ENCODE measurements at regions not wholly inside any gene's neighbourhood (a gene's known extent, or its start where the extent isn't known, plus 50 kb on each side); places are given as distances from the start of the nearest gene placed in this dataset.

DNA sequence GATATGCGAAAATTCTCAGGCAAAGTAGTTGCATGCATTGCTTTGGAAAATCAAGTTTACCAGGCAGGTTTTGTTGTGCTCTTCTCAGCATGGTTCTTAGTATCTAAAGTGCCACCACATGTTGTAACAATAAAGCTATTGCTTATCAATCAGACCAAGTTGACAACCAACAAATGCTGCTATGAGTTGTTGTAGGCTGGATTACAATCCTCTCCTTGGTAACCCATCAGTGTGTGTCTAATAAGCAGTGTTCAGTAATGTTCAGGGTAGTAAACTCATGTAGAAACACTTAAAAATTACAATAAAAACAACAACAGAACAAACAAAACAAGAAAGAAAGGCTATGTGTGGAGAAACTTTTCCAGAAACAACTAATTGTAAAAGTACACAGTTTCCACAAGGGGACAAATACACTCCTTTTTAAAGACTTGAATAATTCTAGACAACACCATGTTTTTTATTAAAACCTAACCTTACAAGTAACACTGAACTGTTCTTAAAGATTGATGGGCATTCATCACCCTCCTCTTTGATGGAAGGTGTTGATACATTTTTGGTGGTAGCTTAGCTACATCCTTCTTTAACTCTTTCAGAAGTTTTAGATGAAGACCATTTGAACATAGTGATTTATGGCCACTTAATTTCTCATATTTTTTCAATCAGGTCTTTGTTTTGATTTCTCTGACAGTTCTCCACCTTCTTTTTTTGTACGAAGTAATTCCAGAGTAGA lies 370.9 kb upstream of the SEMA3A start:
- TF ChIP-seq CTCF (IDR thresholded peaks at IDR 0.05; ENCODE audit: low read depth, low read length) (no peak), EZH2phosphoT487 (IDR thresholded peaks at IDR 0.05; ENCODE audit: low read depth) (no peak)

Data from OCI-LY3 (cell line).